H1 (cell line): ENCODE measurements at regions not wholly inside any gene's neighbourhood (a gene's known extent, or its start where the extent isn't known, plus 50 kb on each side); places are given as distances from the start of the nearest gene placed in this dataset.

Experiments used
- CTCF ChIA-PET: fragments of 300-600 bp; sonication (Branson Sonifier 250); formaldehyde crosslinking; loops from one replicate; lab custom pipeline; 2021; ENCODE audit not compliant: partially characterized antibody; lab: Charles Lee
- POLR2A ChIA-PET: fragments of 300-600 bp; sonication (Branson Sonifier 250); formaldehyde crosslinking; loops from one replicate; lab custom pipeline; 2021; ENCODE audit warnings: inconsistent platforms; ENCODE audit not compliant: partially characterized antibody; lab: Charles Lee
- DNase-seq, 2 experiments: peaks; one replicate each; pipeline versions ENCODE4 v3.0.0 to v3.0.0-alpha.2; 2010 to 2022; ENCODE audit warnings: low spot score in 2 of 2, low read depth in 1 of 2, mixed read lengths in 1 of 2
- FAIRE-seq: peaks from 2 replicates; lab custom pipeline; 2011; peaks lifted over from hg19 to GRCh38; lab: Jason Lieb, UNC
- H2AFZ ChIP-seq: 2 replicates; pipeline ENCODE4 v1.8.1; 2012; ENCODE audit warnings: low read length, inconsistent platforms
- H2AK5ac ChIP-seq: 2 replicates; pipeline ENCODE4 v1.6.1; 2013; ENCODE audit warnings: low read depth, low read length
- H2BK120ac ChIP-seq: replicated peaks from 2 replicates; pipeline ENCODE3; 2013; ENCODE audit warnings: low read depth, low read length, inconsistent platforms
- H2BK12ac ChIP-seq: 2 replicates; pipeline ENCODE4 v1.6.1; 2013; ENCODE audit warnings: low read depth, low read length
- H2BK15ac ChIP-seq: 2 replicates; pipeline ENCODE4 v1.6.1; 2013; ENCODE audit warnings: low read length
- H2BK20ac ChIP-seq: 2 replicates; pipeline ENCODE4 v1.6.1; 2013; ENCODE audit warnings: low read length
- H2BK5ac ChIP-seq: 2 replicates; pipeline ENCODE4 v1.6.1; 2013; ENCODE audit warnings: low read depth, low read length
- H3K14ac ChIP-seq: 2 replicates; pipeline ENCODE4 v1.6.1; 2013; ENCODE audit warnings: inconsistent platforms; ENCODE audit not compliant: insufficient read length
- H3K18ac ChIP-seq: 2 replicates; pipeline ENCODE4 v1.6.1; 2013; ENCODE audit warnings: low read length; ENCODE audit errors: extremely low read depth
- H3K23ac ChIP-seq: 2 replicates; pipeline ENCODE4 v1.6.1; 2013; ENCODE audit warnings: inconsistent platforms; ENCODE audit not compliant: insufficient read length
- H3K23me2 ChIP-seq: 2 replicates; pipeline ENCODE4 v1.6.1; 2013; ENCODE audit warnings: low read depth, low read length
- H3K27ac ChIP-seq: 2 replicates; pipeline ENCODE4 v1.6.1; 2011; ENCODE audit warnings: low read depth, low read length, inconsistent platforms
- H3K27me3 ChIP-seq, 4 experiments: replicated peaks in 1 of 4; 1 replicate in 1 of 4; 2 replicates in 3 of 4; pipeline versions ENCODE4 v1.6.1 to v1.8.1; 2011 to 2013; ENCODE audit warnings: low read length in 3 of 4, mild to moderate bottlenecking in 3 of 4, inconsistent platforms in 2 of 4, mixed read lengths in 2 of 4, moderate library complexity in 1 of 4; ENCODE audit not compliant: control insufficient read depth in 3 of 4, insufficient read depth in 3 of 4; ENCODE audit errors: extremely low read depth in 1 of 4
- H3K36me3 ChIP-seq, 4 experiments: 2 replicates each; pipeline versions ENCODE4 v1.6.1 to v1.8.1; 2011 to 2013; ENCODE audit warnings: mild to moderate bottlenecking in 4 of 4, low read length in 3 of 4, moderate library complexity in 2 of 4, control low read depth in 1 of 4, inconsistent platforms in 1 of 4; ENCODE audit not compliant: insufficient read depth in 4 of 4, control insufficient read depth in 2 of 4
- H3K4ac ChIP-seq: replicated peaks from 2 replicates; pipeline ENCODE3; 2013; ENCODE audit warnings: low read length, low read depth, mixed read lengths, inconsistent platforms; ENCODE audit not compliant: insufficient read length
- H3K4me1 ChIP-seq, 4 experiments: replicated peaks in 1 of 4; 1 replicate in 1 of 4; 2 replicates in 3 of 4; pipeline versions ENCODE4 v1.6.1 to v1.8.1; 2011 to 2013; ENCODE audit warnings: low read length in 3 of 4, inconsistent platforms in 2 of 4, mixed read lengths in 1 of 4; ENCODE audit not compliant: insufficient read depth in 4 of 4, control insufficient read depth in 3 of 4
- H3K4me2 ChIP-seq, 2 experiments: 2 replicates each; pipeline versions ENCODE4 v1.6.1 to v1.8.1; 2011 to 2013; ENCODE audit warnings: low read depth in 2 of 2, low read length in 2 of 2, control low read depth in 1 of 2, inconsistent platforms in 1 of 2, mild to moderate bottlenecking in 1 of 2; ENCODE audit not compliant: insufficient read depth in 1 of 2
- H3K4me3 ChIP-seq, 4 experiments: fragments of 200-600, 300-600 bp in 1 of 4; sonication (generic), shearing (Covaris generic), sonication (Bioruptor Twin) in 1 of 4; 2 replicates each; pipeline versions ENCODE4 v1.5.1 to v1.8.1; 2011 to 2016; ENCODE audit warnings: low read length in 4 of 4, low read depth in 3 of 4, control low read depth in 2 of 4, inconsistent platforms in 2 of 4, mild to moderate bottlenecking in 2 of 4, mixed read lengths in 1 of 4, moderate library complexity in 1 of 4; ENCODE audit not compliant: insufficient read depth in 2 of 4; ENCODE audit errors: extremely low read depth in 1 of 4
- H3K56ac ChIP-seq: replicated peaks from 2 replicates; pipeline ENCODE3; 2013; ENCODE audit warnings: low read depth, mild to moderate bottlenecking, mixed read lengths, low read length, inconsistent platforms; ENCODE audit not compliant: insufficient read length
- H3K79me1 ChIP-seq: 2 replicates; pipeline ENCODE4 v1.6.1; 2013; ENCODE audit warnings: low read depth, low read length, control low read depth
- H3K79me2 ChIP-seq, 2 experiments: 2 replicates each; pipeline versions ENCODE4 v1.6.1 to v1.8.1; 2012 to 2013; ENCODE audit warnings: low read length in 2 of 2, mild to moderate bottlenecking in 2 of 2, inconsistent platforms in 1 of 2; ENCODE audit not compliant: insufficient read depth in 2 of 2, control insufficient read depth in 1 of 2
- H3K9ac ChIP-seq, 4 experiments: replicated peaks in 1 of 4; 1 replicate in 1 of 4; 2 replicates in 3 of 4; pipeline versions ENCODE4 v1.6.1 to v1.8.1; 2011 to 2013; ENCODE audit warnings: low read depth in 3 of 4, low read length in 3 of 4, control low read depth in 2 of 4, mild to moderate bottlenecking in 2 of 4, moderate library complexity in 2 of 4, inconsistent platforms in 1 of 4; ENCODE audit errors: extremely low read depth in 1 of 4
- H3K9me3 ChIP-seq, 2 experiments: 2 replicates each; pipeline versions ENCODE4 v1.6.1 to v1.8.1; 2012 to 2013; ENCODE audit warnings: mild to moderate bottlenecking in 2 of 2, moderate library complexity in 2 of 2, control low read depth in 1 of 2, inconsistent platforms in 1 of 2, low read depth in 1 of 2, low read length in 1 of 2, mixed read lengths in 1 of 2; ENCODE audit not compliant: insufficient read depth in 2 of 2
- H4K20me1 ChIP-seq, 2 experiments: replicated peaks in 1 of 2; 2 replicates each; pipeline versions ENCODE3 to v1.8.1; 2011 to 2013; ENCODE audit warnings: inconsistent platforms in 2 of 2, low read length in 2 of 2, mild to moderate bottlenecking in 1 of 2; ENCODE audit not compliant: insufficient read depth in 2 of 2, control insufficient read depth in 1 of 2
- H4K5ac ChIP-seq: 2 replicates; pipeline ENCODE4 v1.6.1; 2013; ENCODE audit warnings: low read length, low read depth, mixed read lengths, inconsistent platforms; ENCODE audit not compliant: insufficient read length
- H4K8ac ChIP-seq: 2 replicates; pipeline ENCODE4 v1.8.0; 2013; ENCODE audit warnings: mild to moderate bottlenecking, moderate library complexity, low read length, inconsistent platforms; ENCODE audit not compliant: insufficient read depth; ENCODE audit errors: extremely low read depth
- H4K91ac ChIP-seq: replicated peaks from 2 replicates; pipeline ENCODE3; 2013; ENCODE audit warnings: low read length, mixed read lengths, inconsistent platforms; ENCODE audit not compliant: insufficient read length
- CREB1 ChIP-seq: IDR thresholded peaks from 2 replicates; pipeline ENCODE4 v1.6.1; 2012; ENCODE audit warnings: inconsistent platforms
- CTBP2 ChIP-seq: IDR thresholded peaks from 2 replicates; pipeline ENCODE4 v1.7.0; 2011; ENCODE audit warnings: borderline replicate concordance, mild to moderate bottlenecking, moderate library complexity, mixed read lengths, low read length; ENCODE audit not compliant: insufficient read depth, insufficient read length
- EGR1 ChIP-seq: IDR thresholded peaks from 2 replicates; pipeline ENCODE4 v1.6.1; 2011; ENCODE audit warnings: low read depth, low read length, borderline replicate concordance
- GTF2F1 ChIP-seq: IDR thresholded peaks from 2 replicates; pipeline ENCODE4 v1.6.1; 2012; ENCODE audit warnings: low read depth, low read length, improper control_type of control experiment, borderline replicate concordance
- KDM5A ChIP-seq: fragments of 200-600 bp; IDR thresholded peaks from 2 replicates; pipeline ENCODE4 v1.7.1; 2012; ENCODE audit warnings: mild to moderate bottlenecking, low read length, inconsistent platforms, mixed read lengths
- MAX ChIP-seq: IDR thresholded peaks from 2 replicates; pipeline ENCODE4 v1.6.1; 2012; ENCODE audit warnings: inconsistent platforms
- POLR2A ChIP-seq, 2 experiments: IDR thresholded peaks; 1 replicate in 1 of 2; 2 replicates in 1 of 2; pipeline ENCODE4 v1.6.1; 2011; ENCODE audit warnings: low read depth in 2 of 2, low read length in 2 of 2, mild to moderate bottlenecking in 2 of 2; ENCODE audit errors: control extremely low read depth in 1 of 2
- SAP30 ChIP-seq: fragments of 300-600 bp; sonication (generic); IDR thresholded peaks from 2 replicates; pipeline ENCODE4 v1.7.1; 2012; ENCODE audit warnings: low read length, moderate library complexity, mild to moderate bottlenecking, inconsistent platforms; ENCODE audit not compliant: insufficient read depth, insufficient replicate concordance
- WGBS, 2 experiments: shearing (Covaris generic) in 1 of 2; methylation state at CpG; one replicate each; pipeline versions ENCODE4 v1.1.6 to v1.1.7; 2013 to 2015; ENCODE audit warnings: low lambda C conversion rate in 2 of 2, mixed read lengths in 2 of 2, inconsistent platforms in 1 of 2, low coverage in 1 of 2, missing lambda C conversion rate in 1 of 2; ENCODE audit not compliant: insufficient replicate concordance in 2 of 2, insufficient coverage in 1 of 2, insufficient read length in 1 of 2; ENCODE audit errors: extremely low coverage in 1 of 2, missing lambda C conversion rate in 1 of 2; 5-methylcytosine and 5-hydroxymethylcytosine counted together

- Histone ChIP-seq H3K36me3 (no peaks in the 10 kb centered on the region), H4K8ac (no peak overlapping the region), H3K9me3 (no peaks in the 10 kb centered on the region), H2BK20ac (0 out of 2 replicates have a peak overlapping the region, but pooled peaks have one; percentile 52), H3K14ac (no peak overlapping the region), H3K79me1 (no peaks in the 10 kb centered on the region), H3K56ac (no peak overlapping the region), H2AK5ac (no peak overlapping the region), H3K27ac (no peak overlapping the region), H4K5ac (no peak overlapping the region), H3K4me1 (no peaks in the 10 kb centered on the region)
- POLR2A ChIA-PET = no interaction called here
- no peak for DNase-seq
- TF ChIP-seq POLR2A (IDR thresholded peaks at IDR 0.05; ENCODE audit: control extremely low read depth in 1 of 2, low read depth in 2 of 2, low read length in 2 of 2) (no peak), MAX (no peak), GTF2F1 (no peak), SAP30 (no peak), EGR1 (no peak), CTBP2 (no peak), CREB1 (no peak), KDM5A (no peak)
- TF ChIP-seq, all 59 proteins: peak for 0
- Histone ChIP-seq H2BK12ac (no peak overlapping the region), H2BK120ac (no peak overlapping the region), H2BK5ac (no peak overlapping the region), H4K20me1 (no peaks in the 10 kb centered on the region), H3K9ac (no peak overlapping the region), H2BK15ac (no peak overlapping the region), H3K23ac (no peak overlapping the region), H2AFZ (no peak overlapping the region), H3K79me2 (no peaks in the 10 kb centered on the region), H3K23me2 (no peaks in the 10 kb centered on the region), H3K18ac (no peak overlapping the region), H4K91ac (no peak overlapping the region), H3K4ac (no peak overlapping the region), H3K27me3 (no peaks in the 10 kb centered on the region), H3K4me3 (no peak overlapping the region), H3K4me2 (no peak overlapping the region)
- WGBS, 2 experiments = 88% methylated on average over 3 of the region's 3 CpGs; no CpG with 5 or more reads in 1 of the 2 experiments
- CTCF ChIA-PET = interaction anchor here (0.7 to 1.3 kb wide), 2 partner anchors 10 to 165 kb away, joined by 3 read pairs; no protein-coding TSS in a partner anchor
- FAIRE-seq = no peak
Measured at GRCh38 chr9:75429531-75430475, 341.5 kb downstream of the OSTF1 start.
